HG03039 (cell line): ENCODE measurements at regions not wholly inside any gene's neighbourhood (a gene's known extent, or its start where the extent isn't known, plus 50 kb on each side); places are given as distances from the start of the nearest gene placed in this dataset.

Source experiments
- ATAC-seq: cut with Tn5 transposase; IDR thresholded peaks from one replicate; pipeline ENCODE4 v1.9.1; 2021; ENCODE audit warnings: mild to moderate bottlenecking, moderate library complexity; ENCODE audit not compliant: unreplicated experiment

DNA sequence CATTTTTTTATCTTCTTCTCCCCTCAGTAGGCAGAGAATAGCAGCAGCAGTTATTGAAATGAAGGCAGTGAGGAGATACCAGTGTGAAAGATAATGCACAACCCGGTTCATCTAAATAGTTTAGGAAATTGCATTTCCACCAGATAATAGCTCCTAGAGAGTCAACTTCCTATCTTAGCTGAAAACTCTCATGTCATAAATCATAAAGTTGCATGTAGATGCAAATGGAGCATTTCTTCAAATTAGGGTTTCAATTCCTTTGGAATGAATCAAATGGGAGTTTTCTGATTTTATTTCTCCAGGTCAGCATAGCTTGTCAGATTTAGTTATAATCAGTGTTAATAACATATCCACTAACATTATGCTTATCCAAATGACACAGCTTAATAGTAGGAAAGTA is 335.3 kb downstream of the CNTNAP4 start:
- ATAC-seq = no peak

DNA sequence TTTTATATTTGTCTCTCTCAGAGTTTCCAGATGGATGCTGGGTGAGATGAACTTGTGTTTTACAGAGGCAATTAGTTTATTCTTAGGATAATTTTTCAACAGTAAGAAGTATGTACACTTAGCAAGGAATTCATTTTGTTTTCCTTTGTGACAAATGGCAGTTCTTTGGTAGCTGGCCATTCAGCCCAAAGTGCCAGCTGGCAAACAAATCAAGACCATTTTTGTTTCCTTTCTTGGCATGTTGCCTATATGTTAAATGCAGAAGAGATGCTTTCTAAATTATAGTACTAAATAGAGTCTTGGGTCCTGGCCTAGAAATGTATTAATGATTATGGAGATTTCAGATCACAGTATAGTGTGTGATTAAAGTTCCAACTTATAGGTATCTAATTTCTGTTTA is 337.1 kb downstream of the CNTNAP4 start:
- ATAC-seq = no peak

DNA sequence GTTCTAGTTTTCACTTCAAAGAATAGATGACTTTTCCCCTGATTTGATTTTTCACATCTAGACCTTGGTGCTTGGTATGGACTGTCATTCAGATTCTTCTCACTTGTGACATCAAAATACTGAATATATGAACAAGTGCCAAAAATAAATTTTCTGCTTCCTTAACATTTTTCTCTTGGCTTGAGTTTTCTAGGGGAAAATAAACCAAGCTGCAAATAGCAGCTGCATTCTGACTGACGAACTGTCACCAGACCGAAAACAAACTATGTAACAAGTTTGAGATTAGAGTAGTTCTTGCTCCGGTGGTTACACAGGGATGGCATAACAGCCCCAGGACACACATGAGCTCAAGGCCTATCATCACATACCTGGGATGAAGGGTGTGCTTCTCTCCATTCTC is 345.7 kb downstream of the CNTNAP4 start:
- no peak for ATAC-seq

DNA sequence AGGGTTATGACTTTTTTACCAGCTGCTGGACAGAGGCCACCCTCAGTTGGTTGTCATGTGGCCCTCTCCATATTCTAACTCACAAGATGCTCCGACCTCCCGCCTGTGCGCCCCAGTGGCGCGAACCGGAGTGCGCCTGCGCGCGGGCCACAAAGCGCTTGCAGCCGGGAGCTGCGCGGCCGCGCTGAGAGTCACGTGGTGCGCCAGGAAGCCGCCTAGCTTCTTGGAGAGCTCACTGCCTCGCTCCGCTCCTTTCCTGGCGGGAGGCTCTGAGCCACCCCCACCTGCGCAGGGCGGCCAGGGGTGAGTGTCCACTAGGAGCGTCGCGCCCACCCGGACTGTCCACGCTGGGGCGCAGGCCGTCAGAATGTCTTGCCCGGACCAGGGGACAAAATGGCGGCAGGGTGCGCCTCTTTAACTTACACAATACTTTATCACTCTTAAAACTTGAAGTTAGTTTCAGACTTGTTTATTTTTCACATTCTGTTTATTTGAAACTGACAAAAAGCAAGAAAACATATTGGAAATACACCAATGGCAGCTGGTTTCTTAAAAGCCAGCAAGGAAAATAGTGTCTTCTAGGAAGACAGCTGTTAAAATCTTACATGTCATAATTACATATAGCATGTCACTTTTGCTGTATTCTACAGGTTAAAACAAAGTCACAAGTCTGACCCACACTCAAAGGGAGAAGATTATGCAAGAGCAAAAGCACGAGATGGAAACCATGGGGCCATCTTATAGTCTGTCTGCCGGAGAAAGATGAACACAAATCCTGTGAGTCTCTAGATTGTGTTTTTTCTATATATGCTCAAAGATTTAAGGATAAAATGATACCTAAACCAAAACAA is 357.9 kb downstream of the CNTNAP4 start:
- ATAC-seq = no peak

DNA sequence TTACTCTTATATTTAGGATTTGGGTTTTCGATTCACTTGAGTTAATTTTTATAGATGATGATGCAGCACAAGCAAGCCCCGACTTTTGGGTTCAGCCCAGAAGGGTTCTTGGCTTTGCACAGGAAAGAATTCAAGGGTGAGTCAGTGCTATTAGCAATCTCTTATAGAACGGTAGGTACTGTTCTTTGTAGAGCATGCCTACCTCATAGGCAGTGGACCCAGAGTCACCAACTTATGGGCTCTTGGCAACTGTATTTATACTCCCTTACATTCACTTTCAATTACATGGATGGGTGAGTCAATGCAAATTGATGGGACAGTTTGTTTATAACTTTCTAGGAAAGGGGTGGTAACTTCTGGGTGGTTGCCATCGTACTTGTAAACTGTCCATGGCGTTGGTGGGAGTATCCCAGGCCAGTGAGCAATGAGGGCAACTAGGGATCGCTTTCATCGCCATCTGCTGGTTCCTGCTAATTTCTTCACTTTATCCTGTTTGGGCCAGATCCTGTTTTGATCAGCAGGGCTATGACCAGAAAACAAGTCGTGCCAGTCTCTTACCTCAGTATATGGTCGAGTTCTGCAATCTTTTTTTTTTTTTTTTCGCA is 362.6 kb downstream of the CNTNAP4 start:
- ATAC-seq = no peak

DNA sequence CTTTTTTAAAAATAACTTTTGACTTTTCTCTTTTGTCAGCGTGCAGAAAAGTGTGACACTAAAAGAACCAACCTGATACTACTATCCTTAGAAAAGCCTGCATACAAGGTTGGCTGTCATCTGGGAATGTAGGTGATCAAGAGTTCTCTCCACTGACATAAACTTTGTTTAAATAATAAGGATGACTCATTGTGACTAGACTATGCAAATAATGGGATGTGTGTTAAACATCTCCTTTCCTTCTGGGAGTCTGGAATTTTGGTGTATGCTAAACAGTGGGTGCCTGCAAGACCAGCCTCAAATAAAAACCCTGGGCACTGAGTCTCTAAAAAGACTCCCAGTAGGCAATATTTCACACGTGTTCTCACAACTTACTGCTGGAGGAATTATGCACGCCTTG is 373.4 kb downstream of the CNTNAP4 start:
- no peak for ATAC-seq

DNA sequence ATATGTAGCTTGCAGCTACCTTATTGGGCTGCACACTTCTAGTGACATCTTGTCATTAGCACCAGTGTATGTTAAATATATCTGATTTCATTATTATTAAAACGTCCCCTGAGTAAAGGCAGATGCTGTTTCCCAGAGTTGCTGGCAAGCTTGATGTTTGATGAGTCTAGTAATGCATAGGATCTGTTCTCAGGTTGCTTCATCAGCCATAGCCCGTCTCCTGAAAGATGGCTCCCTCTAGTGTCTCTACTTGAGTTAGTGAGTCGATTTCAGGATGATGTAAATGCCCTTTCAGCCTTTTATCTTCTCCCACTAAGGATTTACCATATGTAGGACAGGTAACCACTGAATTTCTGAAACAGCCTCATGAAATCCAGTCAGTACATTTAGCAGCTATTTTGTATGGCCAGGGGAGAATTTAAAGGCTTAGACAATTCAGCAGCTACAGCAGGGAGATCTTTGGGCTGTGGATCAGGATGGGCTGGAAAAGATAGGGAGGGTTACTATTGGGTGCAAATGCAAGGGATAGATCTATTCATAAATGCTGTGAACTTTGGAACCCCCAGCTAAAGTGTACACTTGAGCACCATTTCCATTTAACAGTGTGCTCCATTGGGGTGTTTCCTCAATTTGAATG is 376.3 kb downstream of the CNTNAP4 start:
- no peak for ATAC-seq

DNA sequence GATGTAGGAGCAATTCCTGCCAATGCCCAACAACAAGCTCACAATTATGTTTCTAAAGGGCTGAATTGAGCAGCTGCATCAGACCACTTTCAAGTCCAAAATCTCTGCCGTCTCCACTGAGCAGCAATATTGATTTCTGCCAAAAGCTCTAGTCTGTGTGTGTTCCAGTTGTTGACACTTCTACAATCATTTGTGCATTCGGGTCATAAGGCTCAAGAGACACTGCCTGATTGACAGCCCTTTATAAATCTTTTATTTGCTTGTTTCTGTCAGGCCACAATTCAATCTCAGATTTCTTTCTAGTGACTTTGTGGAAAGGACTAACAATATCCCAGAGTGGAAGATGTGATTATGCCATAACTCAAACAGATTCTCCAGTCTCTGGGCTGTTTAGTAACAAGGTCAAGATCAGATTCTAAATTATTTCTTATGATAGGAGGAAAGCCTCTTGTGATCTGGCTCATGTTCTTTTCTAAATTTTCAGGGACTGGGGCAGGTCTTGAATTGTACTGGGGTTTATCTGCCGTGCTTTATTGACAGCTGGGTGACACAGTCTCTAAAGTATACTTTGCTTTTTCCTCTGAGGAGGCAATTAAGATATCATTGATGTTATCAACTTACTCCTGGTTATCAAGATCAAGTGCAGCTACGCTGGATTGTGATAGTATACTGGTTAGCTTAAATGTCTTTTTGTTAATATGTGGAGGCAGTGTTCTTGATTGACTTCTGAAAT is 377.1 kb downstream of the CNTNAP4 start:
- no peak for ATAC-seq

DNA sequence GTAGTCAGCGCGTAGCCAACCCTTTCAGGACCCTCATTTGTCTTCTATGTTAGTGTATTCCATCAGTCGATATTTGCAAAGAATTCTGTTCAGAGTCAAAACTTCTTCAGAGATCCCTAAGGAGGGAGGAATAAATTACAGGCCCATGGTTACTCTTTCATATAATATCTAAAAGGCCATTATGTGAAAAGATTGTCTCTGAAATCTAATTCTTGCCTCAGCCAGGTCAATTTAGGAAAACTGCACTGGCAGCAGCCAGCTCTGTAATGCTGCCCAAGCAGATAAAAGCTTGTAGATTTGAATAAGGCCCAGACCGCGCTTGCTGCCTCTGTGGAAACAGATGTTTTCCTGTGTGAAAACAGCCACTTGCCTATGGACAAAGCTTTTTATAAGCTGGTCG is 379.8 kb downstream of the CNTNAP4 start:
- no peak for ATAC-seq

DNA sequence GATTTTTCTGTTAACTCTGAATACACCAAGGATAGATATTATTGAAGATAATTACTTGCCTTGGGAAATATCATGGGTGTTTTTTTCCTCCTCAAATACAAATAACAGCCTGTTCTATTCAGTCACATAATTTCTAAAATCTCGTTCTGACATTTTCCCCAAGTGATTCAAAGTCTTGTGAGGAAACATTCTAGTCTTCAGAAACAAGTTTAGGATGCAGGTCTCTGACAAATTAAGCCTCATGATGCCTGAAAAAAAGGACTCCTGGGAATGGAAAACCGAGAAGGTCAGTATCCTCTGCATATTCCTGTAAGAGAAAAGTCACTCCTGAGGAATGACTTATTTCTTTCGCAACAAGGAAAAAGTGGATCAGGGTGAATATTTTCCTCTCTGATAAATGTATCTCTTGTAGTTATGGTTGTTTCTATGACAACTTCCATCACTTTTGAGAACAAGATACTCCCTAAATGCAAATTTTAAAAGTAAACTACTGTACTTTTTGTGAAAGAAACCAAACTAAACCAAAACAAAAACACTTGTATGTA is 384.6 kb downstream of the CNTNAP4 start:
- no peak for ATAC-seq

DNA sequence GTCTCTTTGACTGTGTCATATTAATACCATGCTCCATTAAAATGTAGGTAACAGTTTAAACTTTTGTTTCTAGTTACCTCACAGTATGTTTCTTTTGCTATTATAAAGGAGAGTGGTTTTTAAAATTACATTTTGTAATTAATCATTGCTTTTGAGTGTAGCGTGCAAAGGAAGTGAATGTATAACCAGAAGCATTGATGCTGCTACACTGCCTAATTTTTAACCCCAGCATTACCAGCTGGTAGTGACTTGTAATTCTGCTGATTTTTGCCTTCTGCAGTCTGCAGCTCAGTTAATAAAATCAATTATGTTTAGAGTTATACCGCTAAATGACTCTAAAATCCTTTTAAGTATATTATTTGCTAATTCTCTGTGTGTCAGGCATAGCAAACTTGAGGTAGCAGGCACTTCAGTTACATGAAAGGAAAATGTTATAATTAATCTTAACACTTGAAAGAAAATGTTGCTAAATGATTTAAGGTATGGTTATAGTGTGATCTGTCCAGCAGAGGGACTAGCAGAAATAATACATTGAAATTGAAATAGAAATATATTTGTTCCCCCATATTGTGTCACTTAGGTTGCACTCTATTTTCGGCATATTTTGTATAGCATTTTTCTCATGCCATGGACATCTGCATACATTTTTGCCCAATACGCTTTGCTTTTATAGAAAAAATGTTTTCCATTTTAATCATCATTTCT is 388.5 kb downstream of the CNTNAP4 start:
- ATAC-seq = no peak

DNA sequence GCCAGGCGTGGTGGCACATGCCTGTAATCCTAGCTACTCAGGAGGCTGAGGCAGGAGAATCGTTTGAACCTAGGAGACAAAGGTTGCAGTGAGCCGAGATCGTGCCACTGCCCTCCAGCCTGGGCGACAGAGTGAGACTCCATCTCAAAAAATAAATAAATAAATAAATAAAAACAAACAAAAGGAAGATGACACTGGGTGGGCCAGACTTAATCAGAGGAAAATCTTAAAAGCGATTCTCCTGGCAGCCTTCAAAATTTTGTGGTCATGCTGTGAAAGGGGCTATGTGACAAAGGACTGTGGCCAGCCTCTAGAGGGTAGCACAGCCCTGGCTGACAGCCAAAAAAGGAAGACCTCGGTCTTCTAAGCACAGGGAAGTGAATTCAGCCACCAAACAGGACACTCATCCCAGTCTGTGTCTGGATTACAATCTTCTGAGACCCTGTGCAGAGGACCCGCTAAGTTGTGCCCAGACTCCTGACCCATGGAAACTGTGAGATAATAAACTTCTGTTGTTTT is 391.1 kb downstream of the CNTNAP4 start:
- no peak for ATAC-seq

DNA sequence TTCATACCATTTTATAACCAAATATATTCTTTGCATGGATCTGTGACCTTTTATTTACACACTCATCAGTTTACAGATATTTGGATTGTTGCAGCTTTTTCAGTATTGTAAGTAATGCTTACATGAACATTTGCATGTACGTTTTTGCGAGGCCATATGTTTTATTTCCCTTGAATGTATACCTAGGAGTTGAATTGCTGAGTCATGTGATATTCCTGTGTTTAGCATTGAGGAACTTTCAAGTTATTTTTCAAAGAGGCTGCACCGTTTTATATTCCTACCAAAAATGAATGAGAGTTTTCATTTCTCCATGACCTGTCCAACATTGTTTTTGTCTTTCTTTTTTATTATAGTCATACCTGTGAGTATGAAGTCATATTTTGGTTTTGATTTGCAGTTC is 392.1 kb downstream of the CNTNAP4 start:
- no peak for ATAC-seq

DNA sequence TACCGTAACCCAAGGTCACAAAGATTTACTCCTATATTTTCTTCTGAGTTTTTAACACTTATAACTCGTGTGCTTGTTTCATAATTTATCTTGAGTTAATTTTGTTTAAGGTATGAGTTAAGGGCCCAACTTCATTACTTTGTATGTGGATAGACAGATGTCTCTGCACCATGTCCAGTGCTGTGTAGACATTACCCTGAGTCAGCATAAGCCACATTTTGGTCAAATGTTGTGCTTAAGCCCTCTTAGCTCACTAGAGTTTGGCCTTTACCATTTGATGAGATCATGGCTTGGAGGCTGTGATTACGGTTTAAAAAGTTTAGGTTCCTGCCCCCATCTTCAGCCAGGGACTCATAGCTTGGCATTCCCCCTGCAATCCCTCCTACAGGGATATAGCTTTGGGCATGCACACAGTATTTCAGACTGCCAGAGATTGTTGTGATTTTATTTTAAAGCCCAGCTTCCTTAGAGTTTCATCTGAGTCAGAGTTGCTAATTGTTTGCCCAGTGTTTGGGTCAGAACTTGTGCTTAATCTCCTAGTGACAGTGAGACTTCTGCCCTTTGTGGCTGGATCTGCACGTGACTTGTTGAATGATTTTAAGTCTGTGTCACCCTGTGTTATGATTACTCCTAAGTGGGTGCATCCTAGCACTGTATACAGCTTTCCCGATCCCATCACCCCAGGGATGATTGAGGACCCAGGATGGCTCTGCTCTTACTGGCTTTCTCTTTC is 393.1 kb downstream of the CNTNAP4 start:
- ATAC-seq = no peak

DNA sequence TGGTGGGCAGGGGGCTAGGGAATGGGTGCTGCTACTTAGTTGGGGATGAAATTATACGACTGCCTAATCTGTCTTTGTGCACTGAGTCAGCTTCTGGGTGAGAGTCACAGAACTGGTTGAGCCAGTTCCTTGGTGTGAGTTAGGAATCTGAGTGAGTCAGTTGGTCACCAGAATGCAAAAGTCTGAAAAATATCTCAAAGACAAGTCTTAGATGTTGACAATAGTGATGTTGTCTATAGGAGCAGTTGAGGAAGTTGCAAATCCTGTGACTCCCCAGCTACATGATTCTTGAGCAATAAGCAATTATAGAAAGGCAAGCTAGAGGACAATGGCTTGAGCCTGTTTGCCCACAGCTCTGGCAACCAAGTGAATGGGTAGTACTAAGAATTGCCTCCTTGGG is 399.2 kb downstream of the CNTNAP4 start:
- ATAC-seq = no peak

DNA sequence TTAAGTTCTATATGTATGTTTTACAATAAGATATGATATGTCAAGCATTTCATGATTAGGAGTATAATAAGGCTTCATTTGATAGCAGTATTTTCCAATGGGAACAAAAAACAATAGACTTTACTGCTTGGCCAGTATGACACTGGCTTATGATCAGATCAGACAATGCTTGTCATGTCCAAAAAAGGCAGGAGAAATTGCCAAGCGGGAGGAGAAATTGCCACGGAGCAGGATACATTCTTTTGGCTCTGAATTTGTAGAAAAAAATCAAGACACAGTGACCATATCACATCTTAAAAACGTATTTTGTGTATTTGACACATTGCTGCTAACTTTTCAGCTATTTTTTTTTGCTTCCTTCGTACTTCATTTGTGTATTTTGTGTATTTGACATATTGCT is 404.1 kb downstream of the CNTNAP4 start:
- no peak for ATAC-seq

DNA sequence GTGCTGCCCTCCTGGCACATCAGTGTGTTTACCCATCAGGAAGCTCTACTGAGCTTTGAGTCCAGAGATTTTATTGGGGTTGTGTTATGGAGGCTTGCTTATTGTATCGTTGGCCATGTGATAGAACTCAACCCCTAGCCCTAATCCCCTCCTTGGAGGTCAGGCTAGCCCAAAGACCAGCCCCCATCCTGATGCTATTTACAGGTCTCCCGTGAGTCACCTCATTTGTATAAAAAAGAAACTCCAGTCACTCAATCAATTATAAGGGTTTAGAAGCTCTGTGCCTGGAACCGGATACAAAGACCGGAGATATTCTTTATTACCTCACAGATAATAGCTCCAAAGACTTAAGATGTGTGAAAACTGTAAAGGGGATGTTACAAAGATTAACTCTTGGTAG is 405.9 kb downstream of the CNTNAP4 start:
- ATAC-seq = no peak

DNA sequence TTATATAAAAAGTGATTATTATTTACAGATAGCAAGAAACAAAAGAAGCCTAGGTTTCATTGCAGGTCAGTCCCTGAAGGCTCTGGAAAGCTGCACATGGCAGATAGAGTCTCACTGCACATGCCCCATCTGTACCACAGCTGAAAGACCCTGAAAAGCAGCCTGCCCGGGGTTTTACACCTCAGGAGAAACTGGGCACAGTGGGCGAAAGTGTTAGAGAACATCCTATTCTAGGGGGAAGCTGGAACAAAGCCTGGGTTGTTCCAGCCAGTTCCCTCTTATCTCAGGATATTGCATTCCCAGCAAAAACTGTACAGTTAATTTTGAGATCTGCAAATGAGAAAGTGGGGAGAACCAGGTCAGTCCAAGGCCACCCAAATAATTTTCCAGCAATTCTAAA is 419.7 kb downstream of the CNTNAP4 start:
- no peak for ATAC-seq

DNA sequence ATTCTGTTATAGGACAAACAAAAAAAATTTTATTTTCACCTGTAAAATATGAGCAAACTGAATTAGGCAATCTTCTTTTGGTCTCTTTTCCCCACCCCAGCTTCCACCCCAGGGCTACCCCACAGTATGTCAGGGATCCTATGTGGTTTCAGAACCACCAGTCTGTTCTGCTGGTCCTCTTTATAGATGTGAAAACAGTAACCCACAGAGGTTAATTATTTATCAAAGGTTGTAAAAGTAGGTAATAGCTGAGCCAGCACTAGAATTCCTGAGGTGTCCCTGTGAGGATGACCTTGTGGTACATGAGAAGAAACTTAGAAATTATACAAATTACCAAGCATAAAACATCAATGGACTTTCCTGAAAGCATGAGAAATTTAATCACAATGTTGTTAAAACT is 428.7 kb downstream of the CNTNAP4 start:
- ATAC-seq = no peak

DNA sequence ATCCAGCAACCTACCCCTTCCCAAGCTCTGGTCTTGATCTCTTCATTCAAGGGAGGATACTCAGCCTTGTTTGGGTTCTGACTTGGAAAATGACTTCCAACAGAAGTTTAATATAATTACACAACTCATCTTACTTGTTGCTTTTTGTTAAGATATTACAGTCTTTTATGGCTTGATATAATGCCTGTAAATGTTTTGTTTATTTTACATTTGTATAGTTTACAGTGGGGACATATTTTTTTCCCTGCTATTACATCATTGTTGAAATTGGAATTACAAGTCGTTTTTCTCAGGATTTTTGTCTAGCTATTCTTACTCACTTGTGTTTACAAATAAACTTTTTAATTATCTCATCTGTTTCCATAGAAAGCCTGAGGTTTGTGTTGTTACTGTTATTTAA is 436.0 kb downstream of the CNTNAP4 start:
- ATAC-seq = no peak
